CD4-positive, CD25-positive, alpha-beta regulatory T cell (primary cell): ENCODE measurements at regions not wholly inside any gene's neighbourhood (a gene's known extent, or its start where the extent isn't known, plus 50 kb on each side); places are given as distances from the start of the nearest gene placed in this dataset.
"Not testable (repeated sequence)": the region's sequence is repeated elsewhere in the genome, so short reads cannot be mapped to it uniquely, and the experiment has no call there.

ENCODE experiments used
- ATAC-seq, 2 donors: fragments of 150-1000 bp; cut with Tn5 transposase; one replicate each; pipeline ENCODE4 v1.10.0; 2021; ENCODE audit warnings: low read depth in 2 of 2, moderate number of reproducible peaks in 2 of 2, moderate library complexity in 1 of 2
- DNase-seq, 3 donors: peaks; one replicate each; pipeline versions ENCODE4 v3.0.0 to v3.0.0-alpha.2; 2012 to 2022; ENCODE audit warnings: mixed read lengths in 1 of 3
- H3K27ac ChIP-seq: one replicate; pipeline ENCODE4 v1.7.0; 2013; ENCODE audit warnings: mild to moderate bottlenecking, low read length; ENCODE audit not compliant: insufficient read depth, poor library complexity, severe bottlenecking
- H3K27me3 ChIP-seq: one replicate; pipeline ENCODE4 v1.7.0; 2013; ENCODE audit warnings: low read length; ENCODE audit not compliant: control insufficient read depth, insufficient read depth
- H3K36me3 ChIP-seq: one replicate; pipeline ENCODE4 v1.7.0; 2013; ENCODE audit warnings: mild to moderate bottlenecking, low read length, moderate library complexity; ENCODE audit not compliant: control insufficient read depth, insufficient read depth
- H3K4me1 ChIP-seq: 2 replicates; pipeline ENCODE4 v1.7.0; 2013; ENCODE audit warnings: mild to moderate bottlenecking, low read length; ENCODE audit not compliant: insufficient read depth, control insufficient read depth, poor library complexity, severe bottlenecking
- H3K4me3 ChIP-seq: one replicate; pipeline ENCODE4 v1.7.0; 2013; ENCODE audit warnings: low read depth, mild to moderate bottlenecking, low read length, moderate library complexity
- H3K9me3 ChIP-seq, 2 experiments: 1 replicate in 1 of 2; 2 replicates in 1 of 2; pipeline ENCODE4 v1.7.0; 2013; ENCODE audit warnings: low read length in 2 of 2, mild to moderate bottlenecking in 1 of 2, moderate library complexity in 1 of 2; ENCODE audit not compliant: control insufficient read depth in 2 of 2
- H3K27ac Mint-ChIP-seq, 3 donors: one replicate each; pipeline ENCODE4 v1.8.0; 2020 to 2022; ENCODE audit warnings: mild to moderate bottlenecking in 3 of 3, mixed read lengths in 3 of 3, moderate library complexity in 2 of 3
- H3K27me3 Mint-ChIP-seq: one replicate; pipeline ENCODE4 v1.8.0; 2022; ENCODE audit warnings: mild to moderate bottlenecking, mixed read lengths
- H3K36me3 Mint-ChIP-seq: one replicate; pipeline ENCODE4 v1.8.0; 2020; ENCODE audit warnings: mixed read lengths
- H3K4me1 Mint-ChIP-seq, 4 donors: one replicate each; pipeline ENCODE4 v1.8.0; 2020 to 2022; ENCODE audit warnings: mixed read lengths in 4 of 4, mild to moderate bottlenecking in 1 of 4
- H3K4me3 Mint-ChIP-seq, 4 donors: one replicate each; pipeline ENCODE4 v1.8.0; 2020 to 2022; ENCODE audit warnings: mild to moderate bottlenecking in 4 of 4, mixed read lengths in 4 of 4, moderate library complexity in 3 of 4
- H3K9me3 Mint-ChIP-seq, 7 donors: one replicate each; pipeline ENCODE4 v1.8.0; 2020 to 2022; ENCODE audit warnings: mixed read lengths in 7 of 7, mild to moderate bottlenecking in 3 of 7, moderate library complexity in 2 of 7

DNA sequence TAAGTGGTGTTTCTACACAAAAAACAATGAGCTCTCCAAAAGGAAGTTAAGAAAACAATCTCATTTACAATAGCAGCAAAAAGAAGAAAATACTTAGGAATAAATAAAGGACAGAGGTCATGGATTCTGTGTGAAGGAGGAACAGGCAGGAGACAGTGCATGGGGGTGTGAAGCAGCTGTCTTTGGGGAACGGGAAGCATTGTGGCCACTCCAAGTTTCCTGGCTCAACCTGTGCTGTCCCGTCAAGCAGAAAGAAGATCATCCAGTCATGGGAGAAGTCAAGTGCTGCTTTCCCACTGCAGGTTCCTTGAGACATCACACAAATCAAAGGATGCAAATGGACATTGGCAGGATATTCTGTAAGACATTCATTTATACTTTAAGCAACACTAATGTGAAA is 66.1 kb upstream of the MAML3 start:
- no peak overlapping the region for H3K27ac ChIP-seq
- H3K4me3 ChIP-seq = no peak overlapping the region
- H3K4me3 Mint-ChIP-seq = no peak overlapping the region
- no peaks in the 10 kb centered on the region for H3K9me3 Mint-ChIP-seq
- no peak overlapping the region for H3K27ac Mint-ChIP-seq
- DNase-seq = no peak
- no peaks in the 10 kb centered on the region for H3K36me3 ChIP-seq
- no peak for ATAC-seq
- peaks cover 0 to 2% (median 0%) of the 10 kb centered on the region in 4 donors for H3K4me1 Mint-ChIP-seq
- H3K9me3 ChIP-seq = no peaks in the 10 kb centered on the region
- no peaks in the 10 kb centered on the region for H3K27me3 ChIP-seq
- H3K36me3 Mint-ChIP-seq = no peaks in the 10 kb centered on the region
- H3K4me1 ChIP-seq = no peaks in the 10 kb centered on the region
- peaks cover 9% of the 10 kb centered on the region for H3K27me3 Mint-ChIP-seq

DNA sequence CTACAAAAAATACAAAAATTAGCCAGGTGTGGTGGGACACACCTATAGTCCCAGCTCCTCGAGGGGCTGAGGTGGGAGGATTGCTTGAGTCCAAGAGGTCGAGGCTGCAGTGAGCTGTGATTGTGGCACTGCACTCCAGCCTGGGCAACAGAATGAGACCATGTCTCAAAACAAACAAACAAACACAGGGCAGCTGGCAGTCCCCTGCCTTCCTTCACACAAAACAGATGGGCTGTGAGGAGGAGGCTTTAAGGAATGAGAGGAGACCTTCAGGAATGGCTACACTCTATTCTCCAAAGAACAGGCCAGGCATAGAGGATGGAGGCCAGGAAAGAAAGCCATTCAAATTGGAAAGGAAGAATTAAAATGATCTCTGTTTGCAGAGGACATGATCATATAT is 65.6 kb upstream of the MAML3 start:
- DNase-seq (no peak), ATAC-seq (no peak)
- peaks cover 0 to 2% (median 0%) of the 10 kb centered on the region in 4 donors for H3K4me1 Mint-ChIP-seq
- no peak overlapping the region for H3K4me3 Mint-ChIP-seq
- Histone ChIP-seq H3K4me3 (no peak overlapping the region), H3K27me3 (no peaks in the 10 kb centered on the region), H3K9me3 (no peaks in the 10 kb centered on the region), H3K27ac (no peak overlapping the region), H3K4me1 (no peaks in the 10 kb centered on the region), H3K36me3 (no peaks in the 10 kb centered on the region)
- no peak overlapping the region for H3K27ac Mint-ChIP-seq
- H3K27me3 Mint-ChIP-seq = peaks cover 9% of the 10 kb centered on the region
- no peaks in the 10 kb centered on the region for H3K9me3 Mint-ChIP-seq
- H3K36me3 Mint-ChIP-seq = no peaks in the 10 kb centered on the region

DNA sequence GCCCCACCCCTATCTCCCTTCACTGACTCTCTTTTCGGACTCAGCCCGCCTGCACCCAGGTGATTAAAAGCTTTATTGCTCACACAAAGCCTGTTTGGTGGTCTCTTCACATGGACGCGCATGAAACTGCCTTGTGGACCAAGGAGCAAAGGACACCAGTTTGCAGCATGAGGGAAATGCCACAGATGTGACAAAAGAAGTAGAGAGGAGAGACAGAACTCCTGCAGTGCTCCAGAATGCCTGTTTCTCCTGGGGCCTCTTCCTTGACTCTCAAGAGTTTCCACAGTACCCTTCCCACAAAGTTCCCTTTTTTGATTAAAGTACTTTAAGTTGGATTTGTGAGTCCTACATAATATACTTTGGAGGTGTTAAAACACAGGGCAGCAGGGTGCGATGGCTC is 65.1 kb upstream of the MAML3 start:
- not testable (repeated sequence) for H3K4me1 Mint-ChIP-seq, H3K27ac ChIP-seq, ATAC-seq, H3K4me3 Mint-ChIP-seq, H3K36me3 Mint-ChIP-seq, H3K36me3 ChIP-seq, H3K27me3 Mint-ChIP-seq, H3K4me3 ChIP-seq, H3K9me3 ChIP-seq, H3K27me3 ChIP-seq, DNase-seq, H3K9me3 Mint-ChIP-seq, H3K27ac Mint-ChIP-seq, H3K4me1 ChIP-seq

DNA sequence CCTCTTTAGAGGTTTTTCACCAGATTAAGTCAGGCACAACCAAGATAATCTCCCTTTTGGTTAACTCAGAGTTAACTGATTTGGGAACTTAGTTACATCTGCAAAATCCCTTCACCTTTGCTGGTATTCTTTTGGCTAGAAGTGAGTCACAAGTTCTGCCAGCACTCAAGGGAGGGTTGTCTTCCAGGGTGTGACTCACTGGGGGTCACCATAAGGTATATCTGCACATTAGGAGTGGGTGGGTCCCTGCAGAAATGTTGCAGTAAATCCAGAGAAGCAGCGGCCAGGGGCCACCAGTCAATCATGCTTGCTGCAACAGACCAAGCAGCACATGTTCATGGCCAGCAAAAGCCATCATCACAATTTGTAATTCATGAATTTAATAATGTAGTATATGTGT is 59.8 kb upstream of the MAML3 start:
- Histone ChIP-seq H3K36me3 (no peaks in the 10 kb centered on the region), H3K9me3 (no peaks in the 10 kb centered on the region), H3K4me1 (no peaks in the 10 kb centered on the region), H3K27me3 (no peaks in the 10 kb centered on the region), H3K4me3 (no peak overlapping the region), H3K27ac (no peak overlapping the region)
- Mint-ChIP-seq H3K4me3 (no peak overlapping the region), H3K27me3 (peaks cover 10% of the 10 kb centered on the region), H3K27ac (no peak overlapping the region), H3K36me3 (no peaks in the 10 kb centered on the region), H3K4me1 (no peaks in the 10 kb centered on the region), H3K9me3 (no peaks in the 10 kb centered on the region)
- ATAC-seq = no peak
- no peak for DNase-seq

DNA sequence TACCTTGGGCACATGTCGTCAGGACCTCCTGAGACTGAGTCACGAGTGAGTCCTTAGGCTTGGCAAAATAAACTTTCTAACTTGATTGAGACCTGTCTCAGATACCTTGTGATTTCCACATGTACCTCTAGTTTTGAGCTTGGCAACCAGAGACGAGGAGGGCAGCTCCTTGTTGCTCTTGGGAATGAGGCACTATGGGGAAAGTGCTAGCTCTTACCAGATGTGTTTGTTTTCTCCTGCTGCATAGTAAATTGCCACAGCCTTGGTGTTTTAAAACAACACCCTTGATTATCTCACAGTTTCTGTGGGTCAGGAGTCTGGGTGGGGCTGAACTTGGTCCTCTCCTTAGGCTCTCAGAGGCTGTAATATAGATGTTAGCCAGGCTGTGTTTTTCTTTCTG is 59.1 kb upstream of the MAML3 start:
- H3K27me3 Mint-ChIP-seq = peaks cover 10% of the 10 kb centered on the region
- no peak for ATAC-seq

DNA sequence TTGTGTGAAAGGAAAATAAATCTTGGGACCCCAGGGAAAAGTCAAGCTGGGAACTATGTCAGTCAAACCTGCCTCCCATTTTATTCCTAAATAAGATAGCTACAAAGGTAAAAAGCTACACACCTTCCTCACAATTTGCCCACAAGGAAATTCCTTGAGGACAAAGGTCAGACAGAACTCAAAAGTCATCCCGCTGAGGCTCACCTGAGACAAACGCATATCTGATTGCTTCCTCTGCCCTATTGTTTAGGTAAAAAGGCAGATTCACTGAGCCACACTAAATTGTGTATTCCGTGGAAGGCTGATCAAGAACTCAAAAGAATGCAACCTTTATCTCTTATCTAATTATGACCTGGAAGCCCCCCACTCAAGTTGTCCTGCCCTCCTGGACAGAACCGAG is 58.7 kb upstream of the MAML3 start:
- DNase-seq = no peak
- H3K9me3 ChIP-seq = no peaks in the 10 kb centered on the region
- no peak overlapping the region for H3K27ac ChIP-seq
- Mint-ChIP-seq H3K4me3 (no peak overlapping the region), H3K4me1 (no peaks in the 10 kb centered on the region), H3K9me3 (no peaks in the 10 kb centered on the region), H3K36me3 (no peaks in the 10 kb centered on the region), H3K27ac (no peak overlapping the region), H3K27me3 (peaks cover 12% of the 10 kb centered on the region)
- no peaks in the 10 kb centered on the region for H3K27me3 ChIP-seq
- no peak for ATAC-seq
- H3K4me3 ChIP-seq = no peak overlapping the region
- no peaks in the 10 kb centered on the region for H3K4me1 ChIP-seq
- no peaks in the 10 kb centered on the region for H3K36me3 ChIP-seq

More for the DNA sequence above, 59.1 kb upstream of the MAML3 start:
- Mint-ChIP-seq H3K36me3 (no peaks in the 10 kb centered on the region), H3K27ac (no peak overlapping the region), H3K9me3 (no peaks in the 10 kb centered on the region), H3K4me1 (no peaks in the 10 kb centered on the region), H3K4me3 (no peak overlapping the region)
- no peaks in the 10 kb centered on the region for H3K36me3 ChIP-seq
- DNase-seq = no peak
- no peak overlapping the region for H3K4me3 ChIP-seq
- no peaks in the 10 kb centered on the region for H3K4me1 ChIP-seq
- no peak overlapping the region for H3K27ac ChIP-seq
- no peaks in the 10 kb centered on the region for H3K27me3 ChIP-seq
- no peaks in the 10 kb centered on the region for H3K9me3 ChIP-seq

DNA sequence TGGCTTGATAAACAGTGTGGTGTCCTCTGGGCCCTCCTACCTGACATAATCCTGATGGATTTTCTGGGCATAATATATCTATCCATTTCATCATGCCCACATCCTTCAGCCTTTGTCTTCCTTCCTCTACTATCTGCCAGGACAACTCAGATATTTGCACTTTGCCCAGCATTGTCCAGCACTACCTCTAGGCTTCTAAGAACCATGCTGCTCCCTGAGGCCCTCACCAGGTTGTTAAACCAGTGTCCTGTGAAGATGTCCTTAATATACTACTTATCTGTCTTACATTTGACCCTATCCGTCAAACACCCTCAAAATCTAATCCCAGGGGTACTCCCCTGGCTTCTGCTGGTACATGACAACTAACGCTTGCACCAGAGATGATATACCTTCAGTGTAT is 58.2 kb upstream of the MAML3 start:
- Mint-ChIP-seq H3K27me3 (peaks cover 16% of the 10 kb centered on the region), H3K36me3 (no peaks in the 10 kb centered on the region), H3K4me1 (no peaks in the 10 kb centered on the region), H3K4me3 (no peak overlapping the region), H3K27ac (no peak overlapping the region), H3K9me3 (no peaks in the 10 kb centered on the region)
- Histone ChIP-seq H3K4me1 (no peaks in the 10 kb centered on the region), H3K9me3 (no peaks in the 10 kb centered on the region), H3K27me3 (no peaks in the 10 kb centered on the region), H3K36me3 (no peaks in the 10 kb centered on the region), H3K4me3 (no peak overlapping the region), H3K27ac (no peak overlapping the region)
- no peak for ATAC-seq
- DNase-seq = no peak

DNA sequence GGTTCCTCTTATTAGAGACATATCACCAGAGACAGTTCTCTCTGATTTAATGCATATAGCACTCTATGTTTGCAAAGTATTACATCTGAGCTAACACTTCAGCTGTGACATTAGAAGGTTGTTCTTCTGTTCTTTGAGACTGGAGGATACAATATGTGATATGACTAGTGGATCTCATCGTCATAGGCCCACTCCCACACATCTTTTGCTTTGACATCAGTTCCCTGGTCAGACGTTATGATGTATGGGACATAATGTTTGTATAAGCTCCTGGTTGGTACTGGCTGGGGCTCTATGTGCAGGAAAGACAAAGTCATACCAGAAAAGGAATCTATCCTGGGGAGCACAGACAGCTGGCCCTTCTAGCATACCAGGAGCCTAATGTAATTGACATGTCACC is 57.7 kb upstream of the MAML3 start:
- ATAC-seq (no peak), DNase-seq (no peak)
- Mint-ChIP-seq H3K27ac (no peak overlapping the region), H3K27me3 (peaks cover 16% of the 10 kb centered on the region), H3K9me3 (no peaks in the 10 kb centered on the region), H3K36me3 (no peaks in the 10 kb centered on the region), H3K4me1 (no peaks in the 10 kb centered on the region), H3K4me3 (no peak overlapping the region)
- H3K4me3 ChIP-seq = no peak overlapping the region
- no peaks in the 10 kb centered on the region for H3K27me3 ChIP-seq
- no peaks in the 10 kb centered on the region for H3K9me3 ChIP-seq
- H3K36me3 ChIP-seq = no peaks in the 10 kb centered on the region
- H3K4me1 ChIP-seq = no peaks in the 10 kb centered on the region
- H3K27ac ChIP-seq = no peak overlapping the region
